ENCODE measurements at regions not wholly inside any gene's neighbourhood (a gene's known extent, or its start where the extent isn't known, plus 50 kb on each side); places are given as distances from the start of the nearest gene placed in this dataset.

- peak; percentile 89 for TF ChIP-seq PHF5A (CRISPR knock-in tag; IDR thresholded peaks at IDR 0.05; ENCODE audit: low read depth, unreplicated experiment)
- peak; percentile 85; the same call in 1 of the 2 replicates for TF ChIP-seq ZSCAN21 (CRISPR knock-in tag; IDR thresholded peaks at IDR 0.05; ENCODE audit: borderline replicate concordance)
- peak; percentile 97 for TF ChIP-seq FOSL2 (CRISPR knock-in tag; IDR thresholded peaks at IDR 0.05)
- TF ChIP-seq TGIF2 (CRISPR knock-in tag; IDR thresholded peaks at IDR 0.05) = peak; percentile 29
- no peak for TF ChIP-seq ATF7 (IDR thresholded peaks at IDR 0.05)
- peak; percentile 64; the same call in 1 of the 2 replicates for TF ChIP-seq ATF7 (CRISPR knock-in tag; IDR thresholded peaks at IDR 0.05)
- TF ChIP-seq POGK (CRISPR knock-in tag; conservative IDR thresholded peaks at IDR 0.05) = peak; percentile 61
- TF ChIP-seq CSRNP2 (CRISPR knock-in tag; conservative IDR thresholded peaks at IDR 0.05; ENCODE audit: low read depth) = no peak
- peak; percentile 54; the same call in 1 of the 2 replicates for TF ChIP-seq PHF8 (CRISPR knock-in tag; IDR thresholded peaks at IDR 0.05)
- peak; percentile 85; the same call in 1 of the 2 replicates for TF ChIP-seq ZKSCAN8 (CRISPR knock-in tag; IDR thresholded peaks at IDR 0.05; ENCODE audit: borderline replicate concordance)
- TF ChIP-seq ZNF33B (CRISPR knock-in tag; IDR thresholded peaks at IDR 0.05) = no peak
- no peak for TF ChIP-seq ZNF782 (CRISPR knock-in tag; IDR thresholded peaks at IDR 0.05; ENCODE audit: borderline replicate concordance)
- peak; percentile 96 for TF ChIP-seq MED1 (CRISPR knock-in tag; IDR thresholded peaks at IDR 0.05)
- peak; percentile 85; the same call in 1 of the 2 replicates for TF ChIP-seq HIVEP1 (CRISPR knock-in tag; IDR thresholded peaks at IDR 0.05)
- TF ChIP-seq RBAK (CRISPR knock-in tag; IDR thresholded peaks at IDR 0.05) = no peak
- peak; percentile 75; the same call in 1 of the 2 replicates for TF ChIP-seq ZNF274 (CRISPR knock-in tag; IDR thresholded peaks at IDR 0.05)
- TF ChIP-seq SAFB2 (CRISPR knock-in tag; IDR thresholded peaks at IDR 0.05; ENCODE audit: borderline replicate concordance, low read depth) = no peak
- peak; percentile 79 for TF ChIP-seq ZNF746 (CRISPR knock-in tag; IDR thresholded peaks at IDR 0.05)
- TF ChIP-seq NR2F6 (IDR thresholded peaks at IDR 0.05) = peak; percentile 82
- TF ChIP-seq NR2F6 (CRISPR knock-in tag; IDR thresholded peaks at IDR 0.05) = peak; percentile 92
- TF ChIP-seq NFE2L2 (IDR thresholded peaks at IDR 0.05; ENCODE audit: low read length) = no peak
- no peak for TF ChIP-seq PAWR (CRISPR knock-in tag; IDR thresholded peaks at IDR 0.05; ENCODE audit: borderline replicate concordance)
- TF ChIP-seq MIER2 (CRISPR knock-in tag; IDR thresholded peaks at IDR 0.05) = peak; percentile 70; the same call in 1 of the 2 replicates
- peak; percentile 91 for TF ChIP-seq HNRNPL (IDR thresholded peaks at IDR 0.05; ENCODE audit: low read depth, low read length)
- no peak for TF ChIP-seq ZNF737 (CRISPR knock-in tag; IDR thresholded peaks at IDR 0.05; ENCODE audit: borderline replicate concordance)
- peak; percentile 95 for TF ChIP-seq PAXIP1 (CRISPR knock-in tag; conservative IDR thresholded peaks at IDR 0.05)
- TF ChIP-seq ARNT2 (CRISPR knock-in tag; IDR thresholded peaks at IDR 0.05; ENCODE audit: low read depth) = peak; percentile 76; the same call in 1 of the 2 replicates
These were observed 139.4 kb upstream of the SHH start (continued) for GRCh38 chr7:155951554-155952158.

All from HepG2 (cell line).